ENCODE measurements at regions not wholly inside any gene's neighbourhood (a gene's known extent, or its start where the extent isn't known, plus 50 kb on each side); places are given as distances from the start of the nearest gene placed in this dataset.
"Not testable (repeated sequence)": the region's sequence is repeated elsewhere in the genome, so short reads cannot be mapped to it uniquely, and the experiment has no call there.

DNA sequence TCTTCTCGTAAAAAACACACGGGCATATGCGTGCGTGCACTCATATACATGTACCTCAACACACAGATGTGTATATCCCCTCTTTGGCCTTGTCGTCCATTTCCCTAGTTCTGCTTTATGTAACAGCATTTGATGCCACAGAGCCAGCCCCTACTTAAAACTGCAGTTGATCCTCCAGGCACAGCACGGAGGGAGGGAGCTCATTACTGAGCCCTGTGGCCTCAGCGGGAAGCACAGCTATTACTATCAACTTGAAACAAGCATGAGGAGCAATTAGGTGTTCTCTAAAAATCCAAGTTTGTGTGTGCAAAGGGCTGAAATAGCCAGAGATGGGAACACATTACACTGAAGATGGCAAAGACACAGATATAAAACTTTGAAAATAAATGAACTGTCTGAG lies 580.9 kb downstream of the GLRX3 start:
- no peak for DNase-seq (ENCODE audit: low read depth in 3 of 3)

DNA sequence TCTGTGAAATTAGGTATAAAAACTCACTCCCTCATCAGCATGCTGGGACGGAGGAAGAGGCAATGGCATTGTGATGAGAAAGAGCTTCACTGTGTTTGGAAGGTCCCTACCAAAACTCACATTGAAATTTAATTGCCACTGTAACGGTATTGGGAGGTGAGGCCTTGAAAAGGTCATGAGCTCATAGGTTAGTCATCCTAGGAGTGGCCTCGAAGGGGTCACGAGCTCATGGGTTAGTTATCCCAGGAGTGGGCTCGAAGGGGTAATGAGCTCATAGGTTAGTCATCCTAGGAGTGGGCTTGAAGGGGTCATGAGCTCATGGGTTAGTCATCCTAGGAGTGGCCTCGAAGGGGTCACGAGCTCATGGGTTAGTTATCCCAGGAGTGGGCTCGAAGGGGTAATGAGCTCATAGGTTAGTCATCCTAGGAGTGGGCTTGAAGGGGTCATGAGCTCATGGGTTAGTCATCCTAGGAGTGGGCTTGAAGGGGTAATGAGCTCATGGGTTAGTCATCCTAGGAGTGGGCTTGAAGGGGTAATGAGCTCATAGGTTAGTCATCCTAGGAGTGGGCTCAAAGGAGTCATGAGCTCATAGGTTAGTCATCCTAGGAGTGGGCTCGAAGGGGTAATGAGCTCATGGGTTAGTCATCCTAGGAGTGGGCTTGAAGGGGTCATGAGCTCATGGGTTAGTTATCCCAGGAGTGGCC lies 582.7 kb downstream of the GLRX3 start:
- DNase-seq (ENCODE audit: low read depth in 3 of 3): not testable (repeated sequence)

- no peak for DNase-seq (ENCODE audit: low read depth in 3 of 3)
Observed at GRCh38 chr10:130719448-130719752, 583.2 kb downstream of the GLRX3 start.

DNA sequence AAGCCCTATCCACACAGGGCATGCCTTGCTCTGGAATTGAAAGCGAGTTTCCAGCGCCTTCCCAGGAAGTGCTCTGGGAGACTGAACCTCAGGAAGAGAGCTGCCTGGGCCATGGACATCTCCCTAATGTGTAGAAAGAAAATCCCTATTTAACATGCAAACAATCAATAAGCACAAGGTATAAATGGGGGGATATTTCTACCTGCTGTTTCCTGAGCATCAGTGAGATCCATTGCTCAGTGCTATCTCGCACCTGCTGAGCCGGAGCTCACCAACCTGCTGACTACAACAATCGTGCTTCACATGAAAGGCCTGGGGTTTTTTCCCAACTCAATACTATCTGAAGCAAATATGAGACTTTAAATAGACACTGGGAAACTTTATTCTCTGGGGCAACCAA lies 584.0 kb downstream of the GLRX3 start:
- no peak for DNase-seq (ENCODE audit: low read depth in 3 of 3)

GRCh38 chr10:130721971-130722370 lies 585.8 kb downstream of the GLRX3 start:
- DNase-seq (ENCODE audit: low read depth in 3 of 3): no peak

GRCh38 chr10:130723704-130724103 lies 587.5 kb downstream of the GLRX3 start:
- no peak for DNase-seq (ENCODE audit: low read depth in 3 of 3)

GRCh38 chr10:130725474-130725970 lies 586.0 kb downstream of the TCERG1L start:
- DNase-seq (ENCODE audit: low read depth in 3 of 3): no peak

DNA sequence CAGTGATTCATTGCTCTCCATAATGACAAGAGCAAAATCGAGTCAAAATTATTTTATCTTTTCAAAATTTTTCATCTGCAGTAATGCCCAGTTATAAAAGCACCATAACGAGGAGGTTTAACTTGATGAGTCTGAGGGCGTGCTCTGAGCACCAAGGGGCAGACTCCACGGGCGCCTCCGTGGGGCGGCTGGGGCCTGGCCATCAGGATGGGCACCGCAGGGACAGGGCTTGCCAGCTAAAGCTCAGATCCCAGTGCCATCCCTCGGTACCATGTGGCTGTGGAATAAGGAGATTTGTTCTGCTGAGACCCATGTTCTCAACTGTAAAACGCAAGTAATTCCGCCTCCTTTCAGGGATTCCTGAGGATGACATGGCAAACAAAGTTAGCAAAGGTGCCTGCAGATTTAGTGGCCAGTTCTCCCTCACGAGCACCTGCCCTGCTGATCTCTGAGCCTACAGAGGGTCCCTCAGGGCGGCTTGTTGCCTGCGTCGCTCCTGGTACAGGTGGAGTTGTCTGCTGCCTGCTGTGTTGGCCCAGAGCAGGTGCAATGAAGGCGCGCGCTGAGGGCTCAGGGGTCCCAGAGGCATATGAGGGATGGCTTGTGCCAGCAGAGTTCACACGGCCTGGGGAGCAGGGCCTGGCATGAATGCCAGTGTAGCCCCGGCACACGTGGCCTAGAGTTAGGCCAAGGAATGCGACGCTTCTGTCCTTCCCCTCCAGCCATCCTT lies 584.4 kb downstream of the TCERG1L start:
- no peak for DNase-seq (ENCODE audit: low read depth in 3 of 3)

- DNase-seq (ENCODE audit: low read depth in 3 of 3): no peak
Observed at GRCh38 chr10:130727766-130728490, 583.6 kb downstream of the TCERG1L start.

DNA sequence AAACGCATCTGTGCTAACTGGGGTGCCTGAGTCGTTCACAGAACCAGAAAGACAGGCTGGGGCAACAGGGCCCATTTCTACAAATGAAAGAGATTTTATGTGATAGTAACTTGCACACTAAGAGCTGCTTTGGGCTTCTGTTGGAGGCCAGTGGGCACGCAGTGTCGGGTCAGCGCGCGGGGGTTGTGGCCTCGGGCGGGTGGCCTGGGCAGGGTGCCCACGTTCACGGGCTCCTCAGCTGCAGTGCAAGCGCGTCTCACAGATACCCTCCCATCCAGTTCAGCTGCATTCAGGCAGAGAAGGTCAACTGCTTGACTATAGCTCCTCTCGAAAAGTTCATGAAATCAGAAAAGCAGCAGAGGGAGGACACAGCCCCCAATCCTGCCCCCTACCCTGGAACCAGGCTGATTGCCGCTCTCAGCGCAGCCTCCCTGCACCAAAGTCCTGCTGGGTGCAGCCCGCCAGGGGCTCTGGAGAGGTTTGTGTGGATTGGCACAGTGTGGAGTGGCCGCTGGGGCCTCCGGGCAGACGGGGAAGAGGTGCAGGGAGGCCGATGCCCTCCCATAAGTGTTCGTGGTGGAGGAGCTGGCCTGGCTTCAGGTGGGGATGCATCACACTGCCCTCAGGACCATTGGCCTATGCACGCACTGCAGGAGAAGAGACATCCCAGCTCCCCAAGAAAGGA lies 582.8 kb downstream of the TCERG1L start:
- DNase-seq (ENCODE audit: low read depth in 3 of 3): no peak

DNA sequence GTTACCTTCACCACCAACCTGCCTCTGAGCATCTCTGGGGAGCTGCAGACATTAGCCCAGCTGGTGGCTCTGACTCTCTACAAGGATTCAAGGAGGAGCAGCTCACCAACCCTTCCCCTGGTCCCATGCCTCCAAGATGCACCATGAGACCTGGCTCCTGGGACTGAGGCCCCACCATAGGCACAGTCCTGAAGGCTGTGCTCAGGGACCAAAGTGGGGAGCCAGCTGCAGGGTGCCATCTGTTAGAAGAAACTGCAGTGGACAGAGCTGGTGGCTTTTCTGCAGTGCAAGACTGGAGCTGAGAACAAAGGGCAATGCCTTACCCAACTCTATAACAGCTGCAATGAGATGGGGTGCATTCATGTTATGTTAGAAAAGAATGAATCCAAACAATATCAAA lies 581.6 kb downstream of the TCERG1L start:
- no peak for DNase-seq (ENCODE audit: low read depth in 3 of 3)

- no peak for DNase-seq (ENCODE audit: low read depth in 3 of 3)
Observed at GRCh38 chr10:130737186-130737585, 574.3 kb downstream of the TCERG1L start.

GRCh38 chr10:130737621-130738020 lies 573.9 kb downstream of the TCERG1L start:
- DNase-seq (ENCODE audit: low read depth in 3 of 3): no peak

DNA sequence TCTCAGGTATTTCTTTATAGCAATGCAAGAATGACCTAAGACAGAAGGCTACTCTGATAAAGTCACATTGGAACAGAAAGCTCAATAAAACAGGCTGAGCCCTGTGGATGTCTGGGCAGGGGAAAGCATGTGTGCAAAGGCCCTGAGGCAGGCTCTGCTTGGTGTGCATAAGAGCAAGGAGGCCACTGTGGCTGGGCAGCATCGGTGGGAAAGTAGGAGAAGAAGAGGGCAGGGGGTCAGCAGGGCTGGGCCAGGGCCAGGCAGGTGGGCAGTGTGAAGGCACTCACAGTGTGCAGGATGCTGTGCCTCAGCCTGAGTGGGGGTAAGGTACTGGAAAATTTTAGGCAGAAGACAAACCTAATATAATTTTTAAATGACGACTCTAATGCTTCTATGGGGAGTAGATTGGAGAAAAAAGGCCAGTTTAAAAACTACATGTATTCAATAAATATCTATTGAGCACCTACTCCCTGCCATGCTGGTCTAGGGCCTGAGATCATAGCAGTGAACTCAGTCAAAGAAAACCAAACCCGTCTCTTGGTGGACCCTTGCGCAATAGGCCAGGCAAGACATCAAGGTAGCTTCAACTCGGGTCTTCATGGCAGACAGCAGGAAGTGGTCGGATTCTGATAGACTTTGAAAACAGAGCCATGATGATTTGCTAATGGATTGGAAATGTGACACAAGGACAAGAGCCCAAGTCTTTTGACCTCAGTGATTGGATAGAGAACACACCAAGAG lies 572.3 kb downstream of the TCERG1L start:
- DNase-seq (ENCODE audit: low read depth in 3 of 3): no peak

- DNase-seq (ENCODE audit: low read depth in 3 of 3): no peak
Observed at GRCh38 chr10:130739757-130740145, 571.8 kb downstream of the TCERG1L start.

- no peak for DNase-seq (ENCODE audit: low read depth in 3 of 3)
Observed at GRCh38 chr10:130740166-130740565, 571.4 kb downstream of the TCERG1L start.

DNA sequence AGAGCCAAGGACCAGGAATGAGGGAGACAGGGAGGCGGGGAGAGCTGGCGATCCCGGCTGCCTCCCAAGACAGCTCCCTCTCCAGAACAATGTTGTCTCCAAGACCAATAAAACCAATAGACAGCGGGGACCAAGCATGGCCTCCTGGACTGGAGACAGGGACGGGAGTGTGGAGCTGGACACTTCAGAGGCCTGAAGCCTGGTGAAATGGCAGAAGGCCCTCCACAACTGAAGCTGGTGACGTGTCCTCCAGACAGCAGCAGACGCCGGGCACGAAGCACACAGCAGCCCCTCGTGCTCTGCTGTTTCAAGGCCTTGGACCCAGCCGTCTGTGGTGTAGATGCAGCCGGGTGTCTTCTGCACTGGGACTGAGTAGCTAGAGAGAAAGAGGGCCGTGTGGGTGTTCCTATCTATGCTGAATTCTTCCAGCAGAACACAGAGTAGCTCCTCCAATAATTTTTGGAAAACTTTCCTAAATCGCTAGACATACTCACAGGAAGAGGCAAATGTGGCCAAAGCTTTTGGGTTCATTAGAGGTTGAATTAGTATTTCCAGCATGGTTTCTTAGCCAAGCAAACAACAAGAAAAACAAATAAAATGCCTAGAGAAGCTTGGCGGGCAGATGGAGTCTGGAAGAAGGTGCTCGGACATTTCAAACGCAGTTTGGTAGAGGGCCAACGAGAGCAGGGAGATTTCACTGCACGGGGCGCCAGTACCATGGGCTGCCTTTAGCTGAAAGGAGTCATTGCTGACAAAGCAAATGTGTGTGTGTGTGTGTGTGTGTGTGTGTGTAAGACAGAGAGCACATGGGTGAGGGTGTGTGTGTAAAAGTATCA lies 570.4 kb downstream of the TCERG1L start:
- no peak for DNase-seq (ENCODE audit: low read depth in 3 of 3)

- DNase-seq (ENCODE audit: low read depth in 3 of 3): no peak
Observed at GRCh38 chr10:130741901-130742855, 569.3 kb downstream of the TCERG1L start.

DNA sequence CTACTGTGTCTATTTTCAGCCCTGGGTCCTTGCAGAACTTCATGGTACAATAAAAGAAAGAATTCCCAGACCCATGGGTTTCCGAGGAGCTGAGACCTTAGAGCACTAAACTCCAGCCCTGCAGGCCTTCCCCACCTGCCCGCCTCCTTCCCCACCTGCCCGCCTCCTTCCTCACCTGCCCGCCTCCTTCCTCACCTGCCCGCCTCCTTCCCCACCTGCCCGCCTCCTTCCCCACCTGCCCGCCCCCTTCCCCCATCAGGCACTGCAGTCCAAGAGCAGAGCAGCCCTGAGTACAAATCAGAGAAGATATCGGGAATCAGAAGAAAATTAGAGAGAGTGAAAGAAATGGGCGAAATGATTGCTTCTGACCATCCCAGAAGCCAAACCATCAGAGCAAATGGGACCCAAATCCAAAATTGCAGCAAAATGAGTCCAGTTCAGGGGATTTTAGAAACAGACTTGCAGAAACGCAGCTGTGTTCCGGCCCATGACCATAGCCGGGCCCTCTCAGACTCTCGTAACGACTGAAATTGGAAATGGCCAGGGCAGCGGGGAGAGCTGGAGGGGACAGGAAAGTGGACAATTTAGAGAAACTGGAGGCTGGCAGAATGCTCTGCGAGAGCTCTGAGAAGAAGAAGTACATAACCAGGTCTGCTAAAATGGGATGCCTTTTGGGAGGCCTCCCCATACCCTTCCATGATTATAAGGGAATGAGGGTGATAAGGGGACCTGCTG lies 568.4 kb downstream of the TCERG1L start:
- DNase-seq (ENCODE audit: low read depth in 3 of 3): no peak

Measured in stimulated activated CD4-positive, alpha-beta T cell treated with anti-CD3 and anti-CD28 coated beads, TNF-alpha, amount 100 ng/mL, for 48 hours (primary cell).